ENCODE measurements at regions not wholly inside any gene's neighbourhood (a gene's known extent, or its start where the extent isn't known, plus 50 kb on each side); places are given as distances from the start of the nearest gene placed in this dataset.

DNA sequence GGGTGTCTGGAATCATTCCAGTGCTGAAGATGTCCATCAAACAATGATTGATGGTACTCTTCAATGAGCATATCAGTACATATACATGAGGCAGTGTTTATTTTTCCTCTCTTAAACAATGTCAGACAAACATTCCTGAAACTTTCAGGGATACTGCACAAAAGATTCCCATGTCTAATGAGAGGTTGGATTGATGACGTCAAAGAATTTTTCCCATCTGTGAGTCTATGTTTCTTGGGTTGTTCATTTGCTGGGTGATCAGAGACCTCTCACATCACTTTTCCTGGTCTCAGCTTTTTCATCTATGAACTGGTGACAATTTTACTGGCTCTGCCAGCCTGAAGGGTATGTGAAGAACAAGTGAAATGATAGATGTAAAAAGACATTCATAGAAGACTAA, 325.5 kb downstream of the EN1 start:
- TF ChIP-seq, protein P1, sequence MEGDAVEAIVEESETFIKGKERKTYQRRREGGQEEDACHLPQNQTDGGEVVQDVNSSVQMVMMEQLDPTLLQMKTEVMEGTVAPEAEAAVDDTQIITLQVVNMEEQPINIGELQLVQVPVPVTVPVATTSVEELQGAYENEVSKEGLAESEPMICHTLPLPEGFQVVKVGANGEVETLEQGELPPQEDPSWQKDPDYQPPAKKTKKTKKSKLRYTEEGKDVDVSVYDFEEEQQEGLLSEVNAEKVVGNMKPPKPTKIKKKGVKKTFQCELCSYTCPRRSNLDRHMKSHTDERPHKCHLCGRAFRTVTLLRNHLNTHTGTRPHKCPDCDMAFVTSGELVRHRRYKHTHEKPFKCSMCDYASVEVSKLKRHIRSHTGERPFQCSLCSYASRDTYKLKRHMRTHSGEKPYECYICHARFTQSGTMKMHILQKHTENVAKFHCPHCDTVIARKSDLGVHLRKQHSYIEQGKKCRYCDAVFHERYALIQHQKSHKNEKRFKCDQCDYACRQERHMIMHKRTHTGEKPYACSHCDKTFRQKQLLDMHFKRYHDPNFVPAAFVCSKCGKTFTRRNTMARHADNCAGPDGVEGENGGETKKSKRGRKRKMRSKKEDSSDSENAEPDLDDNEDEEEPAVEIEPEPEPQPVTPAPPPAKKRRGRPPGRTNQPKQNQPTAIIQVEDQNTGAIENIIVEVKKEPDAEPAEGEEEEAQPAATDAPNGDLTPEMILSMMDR (IDR thresholded peaks at IDR 0.05; ENCODE audit: insufficient read depth, low read length, poor library complexity, severe bottlenecking) = no peak
- no peak for TF ChIP-seq EZH2phosphoT487 (conservative IDR thresholded peaks at IDR 0.05; ENCODE audit: low read length)

Data from SU-DHL-6 (cell line).